22Rv1 (cell line): ENCODE measurements at regions not wholly inside any gene's neighbourhood (a gene's known extent, or its start where the extent isn't known, plus 50 kb on each side); places are given as distances from the start of the nearest gene placed in this dataset.

Experiments used
- ZFX ChIP-seq: fragments of 450-650 bp; IDR thresholded peaks from 2 replicates; pipeline ENCODE4 v1.6.1; 2017; ENCODE audit warnings: antibody characterized with exemption, borderline replicate concordance
- TF ChIP-seq, protein P1 (sequence below): fragments of 450-650 bp; IDR thresholded peaks from 2 replicates; pipeline ENCODE4 v1.5.1; 2017; ENCODE audit warnings: mild to moderate bottlenecking

DNA sequence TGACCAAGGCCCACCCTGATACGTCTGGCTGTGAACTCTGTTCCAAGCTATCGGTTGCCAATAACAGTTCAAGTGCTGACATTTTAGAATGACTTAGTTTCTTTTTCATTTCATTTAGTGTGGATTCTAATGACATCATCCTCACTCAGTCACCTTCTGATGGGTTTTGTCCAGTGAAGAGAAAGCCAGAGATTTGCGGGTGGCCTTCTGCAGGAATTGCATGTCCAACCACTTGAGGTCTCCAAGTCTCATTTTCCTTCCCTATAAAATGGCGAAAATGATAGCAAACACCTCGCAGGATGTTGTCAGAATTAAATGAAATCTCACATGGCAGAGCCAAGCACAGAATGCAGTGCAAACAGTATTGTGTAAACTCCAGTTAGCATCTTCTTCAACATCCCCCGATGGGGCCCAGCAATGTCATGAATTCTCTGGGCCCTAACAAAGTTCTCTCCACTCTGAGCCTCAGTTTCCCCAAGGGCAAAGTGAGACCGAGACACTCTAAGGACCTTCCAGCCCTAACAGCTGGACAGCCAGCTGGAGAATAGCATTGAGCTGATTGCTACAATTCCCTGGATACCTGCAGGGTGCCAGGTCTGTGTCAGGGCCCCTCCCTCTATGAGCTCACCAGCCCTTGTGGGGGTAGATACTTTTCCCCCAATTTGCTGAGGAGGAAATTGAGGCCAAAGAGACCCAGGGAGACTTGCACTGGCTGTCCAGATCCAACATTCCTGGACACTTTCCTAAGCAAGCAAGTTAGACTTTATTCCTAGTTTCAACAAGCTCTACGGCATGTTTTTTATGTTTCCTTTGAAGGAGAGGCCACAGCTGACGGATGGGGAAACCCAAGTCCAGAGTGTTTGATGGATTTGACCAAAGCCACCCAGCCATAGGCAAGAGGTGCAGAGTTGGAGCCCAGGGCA is 286.7 kb downstream of the MN1 start:
- TF ChIP-seq, protein P1, sequence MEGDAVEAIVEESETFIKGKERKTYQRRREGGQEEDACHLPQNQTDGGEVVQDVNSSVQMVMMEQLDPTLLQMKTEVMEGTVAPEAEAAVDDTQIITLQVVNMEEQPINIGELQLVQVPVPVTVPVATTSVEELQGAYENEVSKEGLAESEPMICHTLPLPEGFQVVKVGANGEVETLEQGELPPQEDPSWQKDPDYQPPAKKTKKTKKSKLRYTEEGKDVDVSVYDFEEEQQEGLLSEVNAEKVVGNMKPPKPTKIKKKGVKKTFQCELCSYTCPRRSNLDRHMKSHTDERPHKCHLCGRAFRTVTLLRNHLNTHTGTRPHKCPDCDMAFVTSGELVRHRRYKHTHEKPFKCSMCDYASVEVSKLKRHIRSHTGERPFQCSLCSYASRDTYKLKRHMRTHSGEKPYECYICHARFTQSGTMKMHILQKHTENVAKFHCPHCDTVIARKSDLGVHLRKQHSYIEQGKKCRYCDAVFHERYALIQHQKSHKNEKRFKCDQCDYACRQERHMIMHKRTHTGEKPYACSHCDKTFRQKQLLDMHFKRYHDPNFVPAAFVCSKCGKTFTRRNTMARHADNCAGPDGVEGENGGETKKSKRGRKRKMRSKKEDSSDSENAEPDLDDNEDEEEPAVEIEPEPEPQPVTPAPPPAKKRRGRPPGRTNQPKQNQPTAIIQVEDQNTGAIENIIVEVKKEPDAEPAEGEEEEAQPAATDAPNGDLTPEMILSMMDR: no peak
- TF ChIP-seq ZFX: no peak
